ENCODE measurements at regions not wholly inside any gene's neighbourhood (a gene's known extent, or its start where the extent isn't known, plus 50 kb on each side); places are given as distances from the start of the nearest gene placed in this dataset.
A peak's percentile ranks its signal among the peaks of the same experiment; 100 is the strongest.

- Histone ChIP-seq H3K27me3 (ENCODE audit: control insufficient read depth, insufficient read depth, low read length) (no peaks in the 10 kb centered on the region), H3K27ac (ENCODE audit: insufficient read depth, low read length) (no peak overlapping the region), H2BK120ac (ENCODE audit: low read depth, low read length) (no peak overlapping the region), H4K91ac (ENCODE audit: insufficient read depth, low read depth, low read length) (no peak overlapping the region), H3K23ac (ENCODE audit: low read depth, low read length) (no peak overlapping the region), H2BK20ac (ENCODE audit: low read depth, low read length) (no peak overlapping the region), H3K79me1 (ENCODE audit: low read depth in 1 of 2, low read length in 2 of 2) (no peaks in the 10 kb centered on the region), H3K4me1 (ENCODE audit: control insufficient read depth, insufficient read depth, low read length) (peaks cover 2% of the 10 kb centered on the region; the same call in 1 of the 2 replicates), H2AFZ (replicated peaks; ENCODE audit: low read length, poor library complexity) (no peak overlapping the region), H3K14ac (replicated peaks; ENCODE audit: low read depth, low read length) (no peak overlapping the region), H4K8ac (ENCODE audit: low read depth in 2 of 2, low read length in 2 of 2) (no peak overlapping the region), H3K36me3 (ENCODE audit: control insufficient read depth, insufficient read depth, low read length) (no peaks in the 10 kb centered on the region), H2BK5ac (ENCODE audit: low read depth, low read length, poor library complexity, severe bottlenecking) (no peak overlapping the region), H3K4me2 (ENCODE audit: low read depth, low read length) (no peak overlapping the region), H4K5ac (ENCODE audit: low read depth, low read length) (no peak overlapping the region), H3K9ac (ENCODE audit: low read depth, low read length) (no peak overlapping the region), H2AK5ac (ENCODE audit: low read depth, low read length) (no peak overlapping the region), H3K18ac (ENCODE audit: low read depth, low read length) (no peak overlapping the region), H2BK15ac (ENCODE audit: low read depth, low read length) (no peak overlapping the region), H3K9me1 (ENCODE audit: insufficient read depth, low read length) (no peaks in the 10 kb centered on the region), H3K4me3 (ENCODE audit: insufficient read depth, low read depth, low read length) (no peak overlapping the region), H4K20me1 (ENCODE audit: insufficient read depth, low read length) (no peaks in the 10 kb centered on the region), H3K9me3 (ENCODE audit: control insufficient read depth, insufficient read depth, low read length) (peaks cover 3% of the 10 kb centered on the region; the same call in 1 of the 2 replicates), H3K56ac (ENCODE audit: extremely low read depth, insufficient read depth, low read length) (no peak overlapping the region), H3K4ac (ENCODE audit: low read depth, low read length) (no peak overlapping the region), H2AK9ac (replicated peaks; ENCODE audit: low read depth, low read length, poor library complexity) (peak overlapping the region; percentile 37)
- ChIA-PET POLR2A (ENCODE audit: unreplicated experiment) (no interaction called here), CTCF (interaction anchor here (0.8 kb wide), 1 partner anchor 10 kb away, joined by 3 read pairs; no protein-coding TSS in a partner anchor)
- no TSS peak for BruUV-seq (replicated peaks)
- TF ChIP-seq BHLHE40 (IDR thresholded peaks at IDR 0.05; ENCODE audit: low read depth, low read length), result no peak
- TF ChIP-seq RAD21 (IDR thresholded peaks at IDR 0.05; ENCODE audit: low read length), result no peak
- TF ChIP-seq RFX5 (IDR thresholded peaks at IDR 0.05; ENCODE audit: low read depth, low read length), result no peak
- TF ChIP-seq, protein P1, sequence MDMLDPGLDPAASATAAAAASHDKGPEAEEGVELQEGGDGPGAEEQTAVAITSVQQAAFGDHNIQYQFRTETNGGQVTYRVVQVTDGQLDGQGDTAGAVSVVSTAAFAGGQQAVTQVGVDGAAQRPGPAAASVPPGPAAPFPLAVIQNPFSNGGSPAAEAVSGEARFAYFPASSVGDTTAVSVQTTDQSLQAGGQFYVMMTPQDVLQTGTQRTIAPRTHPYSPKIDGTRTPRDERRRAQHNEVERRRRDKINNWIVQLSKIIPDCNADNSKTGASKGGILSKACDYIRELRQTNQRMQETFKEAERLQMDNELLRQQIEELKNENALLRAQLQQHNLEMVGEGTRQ (IDR thresholded peaks at IDR 0.05; ENCODE audit: low read depth, low read length), result no peak
- TF ChIP-seq, protein P2, sequence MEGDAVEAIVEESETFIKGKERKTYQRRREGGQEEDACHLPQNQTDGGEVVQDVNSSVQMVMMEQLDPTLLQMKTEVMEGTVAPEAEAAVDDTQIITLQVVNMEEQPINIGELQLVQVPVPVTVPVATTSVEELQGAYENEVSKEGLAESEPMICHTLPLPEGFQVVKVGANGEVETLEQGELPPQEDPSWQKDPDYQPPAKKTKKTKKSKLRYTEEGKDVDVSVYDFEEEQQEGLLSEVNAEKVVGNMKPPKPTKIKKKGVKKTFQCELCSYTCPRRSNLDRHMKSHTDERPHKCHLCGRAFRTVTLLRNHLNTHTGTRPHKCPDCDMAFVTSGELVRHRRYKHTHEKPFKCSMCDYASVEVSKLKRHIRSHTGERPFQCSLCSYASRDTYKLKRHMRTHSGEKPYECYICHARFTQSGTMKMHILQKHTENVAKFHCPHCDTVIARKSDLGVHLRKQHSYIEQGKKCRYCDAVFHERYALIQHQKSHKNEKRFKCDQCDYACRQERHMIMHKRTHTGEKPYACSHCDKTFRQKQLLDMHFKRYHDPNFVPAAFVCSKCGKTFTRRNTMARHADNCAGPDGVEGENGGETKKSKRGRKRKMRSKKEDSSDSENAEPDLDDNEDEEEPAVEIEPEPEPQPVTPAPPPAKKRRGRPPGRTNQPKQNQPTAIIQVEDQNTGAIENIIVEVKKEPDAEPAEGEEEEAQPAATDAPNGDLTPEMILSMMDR (conservative IDR thresholded peaks at IDR 0.05; ENCODE audit: low read depth, low read length), result no peak
- no peak for TF ChIP-seq MXI1 (IDR thresholded peaks at IDR 0.05; ENCODE audit: borderline replicate concordance, low read depth, low read length)
- no peak for TF ChIP-seq POLR2A (IDR thresholded peaks at IDR 0.05; ENCODE audit: low read depth, low read length)
- no peak for TF ChIP-seq MAFK (IDR thresholded peaks at IDR 0.05; ENCODE audit: low read depth, low read length)
- no peak for TF ChIP-seq NFE2L2 (IDR thresholded peaks at IDR 0.05; ENCODE audit: low read depth, low read length)
- DNase-seq (no peak), ATAC-seq (ENCODE audit: low read depth) (no peak)
- dilution Hi-C loops (cut with HindIII; ENCODE audit: low sequenced_read_pairs, unreplicated experiment) (no loop called here), in situ Hi-C loops (cut with MboI; ENCODE audit: low sequenced_read_pairs) (no loop called here), intact Hi-C loops (cut with micrococcal nuclease) (no loop called here)
- 39% methylated on average over 4 of the region's 8 CpGs; no CpG with 5 or more reads in 1 of the 2 experiments for WGBS, 2 experiments (ENCODE audit: extremely low coverage in 2 of 2, insufficient read length in 1 of 2)
Observed at GRCh38 chr4:189285377-189285776, 655.3 kb upstream of the FRG1 start.

Measured in IMR-90 (cell line).